IMR-90 (cell line): ENCODE measurements at regions not wholly inside any gene's neighbourhood (a gene's known extent, or its start where the extent isn't known, plus 50 kb on each side); places are given as distances from the start of the nearest gene placed in this dataset.
"Not testable (repeated sequence)": the region's sequence is repeated elsewhere in the genome, so short reads cannot be mapped to it uniquely, and the experiment has no call there.

ENCODE experiments used
- ATAC-seq: fragments of 200-7000 bp; cut with Tn5 transposase; 2 replicates; pipeline ENCODE4 v1.9.1; 2020; ENCODE audit warnings: low read depth, mild to moderate bottlenecking, moderate library complexity
- BruUV-seq: library from RNA; stranded (reverse); fragments of 400-500 nt; replicated peaks from 2 replicates; lab custom pipeline; 2021; lab: Mats Ljungman, UMichigan
- CTCF ChIA-PET: fragments of 300-600 bp; formaldehyde crosslinking; extraction: SDS; loops from one replicate; lab custom pipeline; 2021; ENCODE audit warnings: antibody characterized with exemption; lab: Yijun Ruan, JAX
- POLR2A ChIA-PET: fragments of 300-600 bp; sonication (Branson Sonifier 250); formaldehyde crosslinking; loops from one replicate; lab custom pipeline; 2022; ENCODE audit warnings: antibody characterized with exemption; ENCODE audit not compliant: unreplicated experiment; lab: Charles Lee
- DNase-seq: peaks from one replicate; pipeline ENCODE4 v3.0.0; 2013
- H2AFZ ChIP-seq: replicated peaks from 2 replicates; pipeline ENCODE3; 2013; ENCODE audit warnings: low read length, mild to moderate bottlenecking; ENCODE audit not compliant: poor library complexity
- H2AK5ac ChIP-seq: 2 replicates; pipeline ENCODE4 v1.6.1; 2013; ENCODE audit warnings: low read depth, low read length, inconsistent platforms
- H2AK9ac ChIP-seq: replicated peaks from 2 replicates; pipeline ENCODE3; 2013; ENCODE audit warnings: mild to moderate bottlenecking, low read depth, low read length, moderate library complexity; ENCODE audit not compliant: poor library complexity
- H2BK120ac ChIP-seq: 2 replicates; pipeline ENCODE4 v1.6.1; 2013; ENCODE audit warnings: low read depth, low read length, inconsistent platforms
- H2BK15ac ChIP-seq: 3 replicates; pipeline ENCODE4 v1.6.1; 2013; ENCODE audit warnings: low read depth, low read length, inconsistent platforms
- H2BK20ac ChIP-seq: 2 replicates; pipeline ENCODE4 v1.6.1; 2013; ENCODE audit warnings: low read depth, mild to moderate bottlenecking, inconsistent platforms, low read length, moderate library complexity
- H2BK5ac ChIP-seq: 2 replicates; pipeline ENCODE4 v1.6.1; 2013; ENCODE audit warnings: mild to moderate bottlenecking, low read depth, low read length, inconsistent platforms; ENCODE audit not compliant: poor library complexity, severe bottlenecking
- H3K14ac ChIP-seq: replicated peaks from 2 replicates; pipeline ENCODE4 v1.6.1; 2013; ENCODE audit warnings: low read depth, low read length, inconsistent platforms
- H3K18ac ChIP-seq: 2 replicates; pipeline ENCODE4 v1.6.1; 2013; ENCODE audit warnings: low read depth, low read length, control low read depth
- H3K23ac ChIP-seq: 2 replicates; pipeline ENCODE4 v1.6.1; 2013; ENCODE audit warnings: low read depth, low read length, inconsistent platforms
- H3K27ac ChIP-seq: 2 replicates; pipeline ENCODE4 v1.5.1; 2013; ENCODE audit warnings: mild to moderate bottlenecking, control low read depth, low read length; ENCODE audit not compliant: insufficient read depth
- H3K27me3 ChIP-seq: 2 replicates; pipeline ENCODE4 v1.6.1; 2013; ENCODE audit warnings: low read length; ENCODE audit not compliant: control insufficient read depth, insufficient read depth
- H3K36me3 ChIP-seq: 2 replicates; pipeline ENCODE4 v1.6.1; 2013; ENCODE audit warnings: low read length, mixed read lengths; ENCODE audit not compliant: control insufficient read depth, insufficient read depth
- H3K4ac ChIP-seq: 2 replicates; pipeline ENCODE4 v1.6.1; 2013; ENCODE audit warnings: low read depth, low read length, inconsistent platforms
- H3K4me1 ChIP-seq: 2 replicates; pipeline ENCODE4 v1.6.1; 2013; ENCODE audit warnings: low read length, mixed read lengths; ENCODE audit not compliant: control insufficient read depth, insufficient read depth
- H3K4me2 ChIP-seq: 2 replicates; pipeline ENCODE4 v1.6.1; 2013; ENCODE audit warnings: low read depth, mild to moderate bottlenecking, control low read depth, low read length, moderate library complexity
- H3K4me3 ChIP-seq: 2 replicates; pipeline ENCODE4 v1.5.1; 2013; ENCODE audit warnings: low read depth, mild to moderate bottlenecking, control low read depth, low read length, moderate library complexity; ENCODE audit not compliant: insufficient read depth
- H3K56ac ChIP-seq: 2 replicates; pipeline ENCODE4 v1.6.1; 2013; ENCODE audit warnings: low read length, inconsistent platforms; ENCODE audit not compliant: insufficient read depth; ENCODE audit errors: extremely low read depth
- H3K79me1 ChIP-seq, 2 experiments: 2 replicates each; pipeline ENCODE4 v1.6.1; 2013; ENCODE audit warnings: low read length in 2 of 2, inconsistent platforms in 1 of 2, low read depth in 1 of 2
- H3K9ac ChIP-seq: 2 replicates; pipeline ENCODE4 v1.6.1; 2013; ENCODE audit warnings: low read depth, low read length, control low read depth
- H3K9me1 ChIP-seq: 2 replicates; pipeline ENCODE4 v1.6.1; 2013; ENCODE audit warnings: low read length, inconsistent platforms; ENCODE audit not compliant: insufficient read depth
- H3K9me3 ChIP-seq: 2 replicates; pipeline ENCODE4 v1.6.1; 2013; ENCODE audit warnings: low read length; ENCODE audit not compliant: control insufficient read depth, insufficient read depth
- H4K20me1 ChIP-seq: 2 replicates; pipeline ENCODE4 v1.6.1; 2013; ENCODE audit warnings: low read length, inconsistent platforms; ENCODE audit not compliant: insufficient read depth
- H4K5ac ChIP-seq: 2 replicates; pipeline ENCODE4 v1.6.1; 2013; ENCODE audit warnings: mild to moderate bottlenecking, low read depth, low read length, control low read depth
- H4K8ac ChIP-seq, 2 experiments: 2 replicates each; pipeline ENCODE4 v1.6.1; 2013; ENCODE audit warnings: low read depth in 2 of 2, low read length in 2 of 2, control low read depth in 1 of 2, inconsistent platforms in 1 of 2
- H4K91ac ChIP-seq: 2 replicates; pipeline ENCODE4 v1.6.1; 2013; ENCODE audit warnings: low read depth, low read length, inconsistent platforms; ENCODE audit not compliant: insufficient read depth
- WGBS, 2 experiments: methylation state at CpG; one replicate each; pipeline versions ENCODE4 v1.1.5 to v1.1.7; 2013; ENCODE audit warnings: missing lambda C conversion rate in 2 of 2; ENCODE audit not compliant: insufficient read length in 1 of 2; ENCODE audit errors: extremely low coverage in 2 of 2; 5-methylcytosine and 5-hydroxymethylcytosine counted together
- dilution Hi-C: fragments of 300-500 bp; cut with HindIII; formaldehyde crosslinking; loops from one replicate; pipeline ENCODE4 v1.14.3; 2018; ENCODE audit warnings: low sequenced_read_pairs; ENCODE audit not compliant: unreplicated experiment
- in situ Hi-C: fragments of 300-500 bp; cut with MboI; formaldehyde crosslinking; loops from 3 replicates; pipeline ENCODE4 v1.14.3; 2019; ENCODE audit warnings: low sequenced_read_pairs, inconsistent platforms, mixed read lengths
- intact Hi-C: fragments of 100-400 bp; cut with micrococcal nuclease; formaldehyde crosslinking; loops from 2 replicates; pipeline ENCODE4 v1.10.0; 2022

DNA sequence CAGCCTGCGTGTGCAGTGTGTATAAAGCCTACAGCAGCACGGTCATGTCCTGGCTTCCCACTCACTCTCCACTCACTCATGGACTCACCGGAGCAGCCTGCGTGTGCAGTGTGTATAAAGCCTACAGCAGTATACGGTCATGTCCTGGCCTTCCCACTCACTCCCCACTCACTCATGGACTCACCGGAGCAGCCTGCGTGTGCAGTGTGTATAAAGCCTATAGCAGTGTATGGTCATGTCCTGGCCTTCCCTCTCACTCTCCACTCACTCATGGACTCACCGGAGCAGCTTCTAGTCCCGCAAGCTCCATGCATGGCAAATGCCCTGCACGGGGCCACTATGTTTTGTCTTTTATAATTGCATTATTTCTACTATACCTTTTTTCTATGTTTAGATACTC, 149.8 kb downstream of the DLL1 start:
- intact Hi-C loops, H4K5ac ChIP-seq, CTCF ChIA-PET, in situ Hi-C loops, H4K8ac ChIP-seq, H3K4me1 ChIP-seq, H2AFZ ChIP-seq, H3K4me2 ChIP-seq, ATAC-seq, H3K27me3 ChIP-seq, dilution Hi-C loops, H3K4ac ChIP-seq, H3K14ac ChIP-seq, H3K18ac ChIP-seq, H2BK120ac ChIP-seq, POLR2A ChIA-PET, H2BK5ac ChIP-seq, H3K56ac ChIP-seq, H4K20me1 ChIP-seq, H4K91ac ChIP-seq, H3K9me1 ChIP-seq, H3K4me3 ChIP-seq, H3K23ac ChIP-seq, DNase-seq, H2BK15ac ChIP-seq, H2BK20ac ChIP-seq, H3K36me3 ChIP-seq, H3K9ac ChIP-seq, H3K27ac ChIP-seq, BruUV-seq, H2AK9ac ChIP-seq, H3K79me1 ChIP-seq, H2AK5ac ChIP-seq: not testable (repeated sequence)
- peaks cover 35% of the 10 kb centered on the region for H3K9me3 ChIP-seq
- 60% methylated on average over 2 of the region's 10 CpGs; no CpG with 5 or more reads in 1 of the 2 experiments for WGBS, 2 experiments
